Epithelial cell of proximal tubule (primary cell): ENCODE measurements at regions not wholly inside any gene's neighbourhood (a gene's known extent, or its start where the extent isn't known, plus 50 kb on each side); places are given as distances from the start of the nearest gene placed in this dataset.

Experiments
- DNase-seq: peaks from one replicate; pipeline ENCODE4 v3.0.0-alpha.2; 2011; ENCODE audit warnings: low read depth
- H3K4me3 ChIP-seq: 2 replicates; pipeline ENCODE4 v1.5.1; 2011; ENCODE audit warnings: low read depth, mild to moderate bottlenecking, low read length
- TF ChIP-seq, protein P1 (sequence below): conservative IDR thresholded peaks from 2 replicates; pipeline ENCODE4 v1.5.1; 2012; ENCODE audit warnings: low read depth, mild to moderate bottlenecking, low read length

DNA sequence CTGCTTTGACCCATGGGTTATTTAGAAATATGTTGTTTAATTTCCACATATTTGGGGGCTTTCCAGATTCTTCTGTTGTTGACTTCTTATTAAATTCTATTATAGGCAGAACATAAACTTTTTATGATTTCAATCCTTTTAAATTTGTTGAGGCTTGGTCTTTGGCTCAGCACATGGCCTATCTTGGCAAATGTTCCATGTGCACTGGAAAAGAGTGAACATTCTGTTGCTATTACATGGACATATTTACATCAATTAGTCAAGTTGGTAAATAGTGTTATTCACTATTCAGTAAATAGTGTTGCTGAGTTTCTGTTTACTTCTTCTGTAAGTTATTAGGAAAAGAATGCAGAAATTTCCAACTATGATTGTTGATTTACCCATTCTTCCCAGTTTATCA, 75.4 kb downstream of the ETS2 start:
- TF ChIP-seq, protein P1, sequence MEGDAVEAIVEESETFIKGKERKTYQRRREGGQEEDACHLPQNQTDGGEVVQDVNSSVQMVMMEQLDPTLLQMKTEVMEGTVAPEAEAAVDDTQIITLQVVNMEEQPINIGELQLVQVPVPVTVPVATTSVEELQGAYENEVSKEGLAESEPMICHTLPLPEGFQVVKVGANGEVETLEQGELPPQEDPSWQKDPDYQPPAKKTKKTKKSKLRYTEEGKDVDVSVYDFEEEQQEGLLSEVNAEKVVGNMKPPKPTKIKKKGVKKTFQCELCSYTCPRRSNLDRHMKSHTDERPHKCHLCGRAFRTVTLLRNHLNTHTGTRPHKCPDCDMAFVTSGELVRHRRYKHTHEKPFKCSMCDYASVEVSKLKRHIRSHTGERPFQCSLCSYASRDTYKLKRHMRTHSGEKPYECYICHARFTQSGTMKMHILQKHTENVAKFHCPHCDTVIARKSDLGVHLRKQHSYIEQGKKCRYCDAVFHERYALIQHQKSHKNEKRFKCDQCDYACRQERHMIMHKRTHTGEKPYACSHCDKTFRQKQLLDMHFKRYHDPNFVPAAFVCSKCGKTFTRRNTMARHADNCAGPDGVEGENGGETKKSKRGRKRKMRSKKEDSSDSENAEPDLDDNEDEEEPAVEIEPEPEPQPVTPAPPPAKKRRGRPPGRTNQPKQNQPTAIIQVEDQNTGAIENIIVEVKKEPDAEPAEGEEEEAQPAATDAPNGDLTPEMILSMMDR: no peak
- no peak for DNase-seq
- H3K4me3 ChIP-seq: no peak overlapping the region

DNA sequence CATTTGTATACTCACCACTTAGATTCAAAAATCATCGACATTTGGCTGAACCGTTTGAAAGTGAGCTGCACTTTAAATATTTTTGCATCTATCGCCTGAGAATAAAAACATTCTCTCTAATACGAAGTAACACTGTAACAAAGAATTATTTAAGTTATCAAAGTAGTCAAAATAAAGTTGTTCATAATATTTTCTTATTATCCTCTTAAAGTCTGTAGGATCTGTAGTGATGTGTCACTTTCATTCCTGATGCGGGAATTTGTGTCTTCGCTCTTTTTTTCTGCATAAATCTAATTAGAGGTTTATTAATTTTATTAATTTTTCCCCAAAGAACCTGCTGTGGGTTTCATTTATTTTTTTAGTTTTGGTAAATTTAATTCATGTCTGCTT, 74.8 kb downstream of the ETS2 start:
- DNase-seq: no peak

DNA sequence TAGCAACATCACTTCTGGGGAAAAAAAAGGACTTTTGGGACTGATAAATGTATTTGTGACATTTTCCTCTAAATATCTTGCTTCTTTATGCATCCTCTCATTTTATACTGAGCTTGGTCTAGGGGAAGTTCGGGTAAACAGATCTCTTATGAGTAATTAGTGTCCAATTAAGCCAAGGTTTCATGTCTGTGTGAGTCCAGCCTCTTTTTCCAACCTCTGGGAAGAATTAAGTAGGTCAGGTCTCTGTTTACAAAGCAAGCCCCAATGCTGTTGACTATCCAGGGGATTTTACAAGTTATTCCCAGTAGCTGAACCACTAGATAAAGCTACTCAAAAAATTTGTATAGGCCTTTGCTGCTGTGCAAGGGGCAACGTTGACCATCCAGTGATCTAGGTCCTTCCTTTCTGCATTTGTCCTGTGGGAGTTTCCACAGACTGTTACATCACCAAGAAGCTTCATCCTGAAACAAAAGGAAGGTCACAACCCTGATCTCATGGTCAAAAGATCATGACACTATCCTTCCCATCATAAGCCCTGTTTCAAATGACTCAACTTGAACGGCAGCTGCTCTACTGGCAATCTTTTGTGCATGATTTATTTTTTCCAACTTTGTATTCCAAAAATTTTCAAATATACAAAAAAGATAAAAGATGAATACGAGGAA, 74.3 kb downstream of the ETS2 start:
- no peak overlapping the region for H3K4me3 ChIP-seq
- TF ChIP-seq, protein P1: no peak
- no peak for DNase-seq

More for the DNA sequence above, 74.8 kb downstream of the ETS2 start:
- H3K4me3 ChIP-seq: no peak overlapping the region
- TF ChIP-seq, protein P1: no peak

DNA sequence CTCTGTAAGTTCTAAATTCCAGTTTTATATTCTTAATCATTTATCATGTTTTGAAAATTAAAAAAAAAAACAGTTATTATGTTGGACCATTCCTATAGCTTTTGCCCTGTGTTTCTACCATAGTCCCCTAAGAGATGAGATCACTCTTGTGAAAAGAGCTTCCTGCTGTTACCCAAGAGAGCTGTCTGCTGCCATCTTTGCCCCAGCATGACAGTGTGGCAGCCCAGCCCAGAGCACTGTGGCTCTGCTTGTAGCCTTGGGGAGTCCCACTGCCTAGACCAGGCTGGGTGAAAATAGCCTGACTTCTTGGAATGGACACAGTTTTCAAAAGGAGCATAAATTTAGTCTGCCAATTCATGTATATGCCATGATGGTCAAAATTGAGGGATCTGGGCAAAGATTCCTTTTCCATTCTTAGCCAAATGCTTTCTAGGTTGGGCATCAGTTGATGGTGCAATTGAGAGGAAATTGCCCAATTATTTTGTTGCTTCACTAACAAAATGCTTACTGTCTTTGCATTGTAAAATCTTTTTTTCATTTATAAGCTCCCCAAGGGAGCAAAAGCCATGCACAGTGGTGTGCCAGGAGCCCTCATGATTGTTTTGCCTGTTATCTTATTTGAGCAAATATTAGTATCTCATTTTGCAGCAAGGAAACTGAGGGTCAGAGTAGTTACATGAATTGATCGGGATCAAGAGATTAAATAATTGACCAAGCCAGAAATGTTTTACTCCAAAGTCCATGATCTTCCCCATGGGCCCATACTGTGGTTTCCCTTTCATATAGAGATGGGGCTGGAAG, 72.8 kb downstream of the ETS2 start:
- TF ChIP-seq, protein P1: no peak
- DNase-seq: no peak
- no peak overlapping the region for H3K4me3 ChIP-seq

DNA sequence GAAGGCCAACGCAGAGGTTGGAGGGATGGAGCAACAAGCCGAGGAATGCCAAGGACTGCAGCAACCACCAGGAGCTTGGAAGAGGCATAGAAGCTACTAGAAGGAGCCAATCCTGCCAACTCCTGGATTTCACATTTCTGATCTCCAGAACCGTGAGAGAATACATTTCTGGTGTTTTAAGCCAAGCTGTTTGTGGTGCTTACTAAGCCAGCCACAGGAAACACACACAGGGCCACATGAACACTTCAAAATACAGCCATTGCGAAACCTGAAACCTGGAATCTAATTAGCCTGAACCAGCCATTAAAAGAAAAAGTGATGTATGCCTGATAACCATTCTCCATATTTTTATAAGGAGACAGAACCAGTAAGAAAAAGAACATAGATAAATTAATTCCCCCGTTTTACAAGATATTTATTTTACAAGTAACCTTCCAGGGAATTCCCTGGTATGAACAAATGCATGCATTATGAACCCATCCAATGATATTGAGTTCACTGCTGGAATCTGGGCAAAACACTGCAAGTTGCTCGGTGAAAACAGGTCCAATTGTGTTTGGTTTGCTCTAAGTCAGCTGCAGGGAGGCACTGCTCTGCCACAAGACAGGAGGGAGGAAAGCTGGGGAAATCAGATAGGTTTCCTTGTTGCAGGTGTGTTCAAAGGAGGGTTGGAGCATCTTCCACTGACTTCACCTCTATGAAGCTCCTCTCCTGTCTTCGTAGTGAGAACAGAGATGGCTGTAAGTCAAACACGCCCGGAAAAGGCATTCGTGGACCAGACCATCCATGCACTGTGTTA, 70.2 kb downstream of the ETS2 start:
- TF ChIP-seq, protein P1: no peak
- DNase-seq: no peak
- no peak overlapping the region for H3K4me3 ChIP-seq
